Mammary epithelial cell (primary cell): ENCODE measurements at regions not wholly inside any gene's neighbourhood (a gene's known extent, or its start where the extent isn't known, plus 50 kb on each side); places are given as distances from the start of the nearest gene placed in this dataset.

ENCODE experiments used
- CTCF ChIP-seq, 2 donors: IDR thresholded peaks in 1 of 2; conservative IDR thresholded peaks in 1 of 2; 2 replicates each; pipeline ENCODE4 v1.5.1; 2011 to 2012; ENCODE audit warnings: inconsistent platforms in 2 of 2, low read length in 2 of 2, mild to moderate bottlenecking in 2 of 2, control low read depth in 1 of 2, low read depth in 1 of 2; ENCODE audit not compliant: insufficient read depth in 1 of 2; ENCODE audit errors: extremely low read depth in 1 of 2
- EZH2 ChIP-seq: IDR thresholded peaks from 2 replicates; pipeline ENCODE4 v1.6.1; 2012; ENCODE audit warnings: low read length, inconsistent platforms, borderline replicate concordance

GRCh38 chr3:36600404-36600803, 163.9 kb downstream of the DCLK3 start:
- TF ChIP-seq CTCF (conservative IDR thresholded peaks at IDR 0.05 in 1 of 2, IDR thresholded peaks at IDR 0.05 in 1 of 2; ENCODE audit: extremely low read depth in 1 of 2, insufficient read depth in 1 of 2, low read depth in 1 of 2, low read length in 2 of 2) (no peak), EZH2 (no peak)
